Progenitor cell of endocrine pancreas (in vitro differentiated cells): ENCODE measurements at regions not wholly inside any gene's neighbourhood (a gene's known extent, or its start where the extent isn't known, plus 50 kb on each side); places are given as distances from the start of the nearest gene placed in this dataset.

Experiments used
- DNase-seq: peaks from one replicate; pipeline ENCODE4 v3.0.0; 2021; ENCODE audit warnings: low spot score; ENCODE audit not compliant: unreplicated experiment
- H3K27ac Mint-ChIP-seq: 2 replicates; pipeline ENCODE4 v1.8.0; 2021; ENCODE audit warnings: mild to moderate bottlenecking, moderate library complexity, mixed read lengths
- H3K27me3 Mint-ChIP-seq: 2 replicates; pipeline ENCODE4 v1.8.0; 2021; ENCODE audit warnings: mixed read lengths
- H3K36me3 Mint-ChIP-seq: 2 replicates; pipeline ENCODE4 v1.8.0; 2022; ENCODE audit warnings: mixed read lengths; ENCODE audit not compliant: insufficient read depth
- H3K4me1 Mint-ChIP-seq: 2 replicates; pipeline ENCODE4 v1.8.0; 2021; ENCODE audit warnings: low read depth, mixed read lengths
- H3K4me3 Mint-ChIP-seq: 2 replicates; pipeline ENCODE4 v1.8.0; 2021; ENCODE audit warnings: low read depth, mild to moderate bottlenecking, moderate library complexity, mixed read lengths
- H3K9me3 Mint-ChIP-seq: 2 replicates; pipeline ENCODE4 v1.8.0; 2021; ENCODE audit warnings: low read depth, mixed read lengths
- CTCF ChIP-seq: fragments of 200-600 bp; sonication (generic); IDR thresholded peaks from one replicate; pipeline ENCODE4 v1.5.0; 2021; ENCODE audit warnings: antibody characterized with exemption, mild to moderate bottlenecking; ENCODE audit not compliant: unreplicated experiment

- H3K27ac Mint-ChIP-seq, result no peak overlapping the region
- DNase-seq, result no peak
- no peak overlapping the region for H3K4me3 Mint-ChIP-seq
- no peaks in the 10 kb centered on the region for H3K4me1 Mint-ChIP-seq
- no peak for TF ChIP-seq CTCF
- peaks cover 2% of the 10 kb centered on the region for H3K9me3 Mint-ChIP-seq
- no peaks in the 10 kb centered on the region for H3K27me3 Mint-ChIP-seq
- no peaks in the 10 kb centered on the region for H3K36me3 Mint-ChIP-seq
Measured at GRCh38 chr9:100670719-100671118, 92.8 kb downstream of the CAVIN4 start.

GRCh38 chr9:100671898-100672297 lies 94.0 kb downstream of the CAVIN4 start:
- Mint-ChIP-seq H3K4me3 (no peak overlapping the region), H3K36me3 (no peaks in the 10 kb centered on the region), H3K27ac (no peak overlapping the region)

GRCh38 chr9:100673249-100673648 lies 95.4 kb downstream of the CAVIN4 start:
- Mint-ChIP-seq H3K27ac (no peak overlapping the region), H3K9me3 (no peaks in the 10 kb centered on the region), H3K4me1 (no peaks in the 10 kb centered on the region), H3K27me3 (no peaks in the 10 kb centered on the region), H3K4me3 (no peak overlapping the region), H3K36me3 (no peaks in the 10 kb centered on the region)
- TF ChIP-seq CTCF, result no peak
- DNase-seq, result no peak

More at GRCh38 chr9:100671898-100672297, 94.0 kb downstream of the CAVIN4 start:
- no peak for DNase-seq
- H3K27me3 Mint-ChIP-seq, result no peaks in the 10 kb centered on the region
- no peak for TF ChIP-seq CTCF
- H3K4me1 Mint-ChIP-seq, result no peaks in the 10 kb centered on the region
- no peaks in the 10 kb centered on the region for H3K9me3 Mint-ChIP-seq

- H3K4me3 Mint-ChIP-seq, result no peak overlapping the region
- no peak for DNase-seq
- no peaks in the 10 kb centered on the region for H3K4me1 Mint-ChIP-seq
- no peak overlapping the region for H3K27ac Mint-ChIP-seq
- no peaks in the 10 kb centered on the region for H3K36me3 Mint-ChIP-seq
- H3K27me3 Mint-ChIP-seq, result no peaks in the 10 kb centered on the region
- TF ChIP-seq CTCF, result no peak
- no peaks in the 10 kb centered on the region for H3K9me3 Mint-ChIP-seq
Measured at GRCh38 chr9:100674419-100675122, 96.7 kb downstream of the CAVIN4 start.

GRCh38 chr9:100679834-100680233 lies 102.0 kb downstream of the CAVIN4 start:
- DNase-seq, result no peak

More at GRCh38 chr9:100679834-100680233, 102.0 kb downstream of the CAVIN4 start:
- no peaks in the 10 kb centered on the region for H3K9me3 Mint-ChIP-seq
- H3K4me3 Mint-ChIP-seq, result no peak overlapping the region
- no peaks in the 10 kb centered on the region for H3K36me3 Mint-ChIP-seq
- no peak for TF ChIP-seq CTCF
- no peak overlapping the region for H3K27ac Mint-ChIP-seq
- H3K4me1 Mint-ChIP-seq, result no peaks in the 10 kb centered on the region
- no peaks in the 10 kb centered on the region for H3K27me3 Mint-ChIP-seq
